ENCODE measurements at regions not wholly inside any gene's neighbourhood (a gene's known extent, or its start where the extent isn't known, plus 50 kb on each side); places are given as distances from the start of the nearest gene placed in this dataset.

GRCh38 chr5:33254579-33254978 lies 186.2 kb upstream of the TARS1 start:
- Histone ChIP-seq H3K9me2 (ENCODE audit: insufficient read depth, low read length) (no peaks in the 10 kb centered on the region), H3K4me3 (ENCODE audit: low read length) (no peak overlapping the region), H3K36me3 (ENCODE audit: insufficient read depth, low read length) (no peaks in the 10 kb centered on the region), H3K27me3 (ENCODE audit: insufficient read depth, low read depth, low read length) (no peaks in the 10 kb centered on the region), H4K20me1 (ENCODE audit: insufficient read depth) (no peaks in the 10 kb centered on the region), H3K9me3 (ENCODE audit: low read length) (no peaks in the 10 kb centered on the region), H3K4me2 (ENCODE audit: low read length) (no peak overlapping the region), H3K27ac (ENCODE audit: low read length) (no peak overlapping the region), H3F3A (ENCODE audit: insufficient read depth, low read length, poor library complexity, severe bottlenecking) (no peaks in the 10 kb centered on the region), H3K9ac (ENCODE audit: low read length) (no peak overlapping the region), H2AFZ (ENCODE audit: low read depth, low read length) (no peak overlapping the region), H3K79me2 (replicated peaks; ENCODE audit: insufficient read depth, low read length) (no peaks in the 10 kb centered on the region)
- TF ChIP-seq EZH2 (IDR thresholded peaks at IDR 0.05; ENCODE audit: borderline replicate concordance, insufficient read depth, low read length, poor library complexity, severe bottlenecking): no peak

GRCh38 chr5:33257807-33258429 lies 182.8 kb upstream of the TARS1 start:
- Histone ChIP-seq H3K4me3 (ENCODE audit: low read length) (no peak overlapping the region), H4K20me1 (ENCODE audit: insufficient read depth) (no peaks in the 10 kb centered on the region), H3K9ac (ENCODE audit: low read length) (no peak overlapping the region), H3K27me3 (ENCODE audit: insufficient read depth, low read depth, low read length) (no peaks in the 10 kb centered on the region), H3K9me3 (ENCODE audit: low read length) (no peaks in the 10 kb centered on the region), H3F3A (ENCODE audit: insufficient read depth, low read length, poor library complexity, severe bottlenecking) (no peaks in the 10 kb centered on the region), H3K4me2 (ENCODE audit: low read length) (no peak overlapping the region), H3K9me2 (ENCODE audit: insufficient read depth, low read length) (no peaks in the 10 kb centered on the region), H3K79me2 (replicated peaks; ENCODE audit: insufficient read depth, low read length) (no peaks in the 10 kb centered on the region), H3K36me3 (ENCODE audit: insufficient read depth, low read length) (no peaks in the 10 kb centered on the region), H3K27ac (ENCODE audit: low read length) (no peak overlapping the region), H2AFZ (ENCODE audit: low read depth, low read length) (no peak overlapping the region)
- no peak for TF ChIP-seq TAF1 (IDR thresholded peaks at IDR 0.05; ENCODE audit: low read depth)
- no peak for TF ChIP-seq POLR2AphosphoS5 (IDR thresholded peaks at IDR 0.05)
- TF ChIP-seq MXI1 (conservative IDR thresholded peaks at IDR 0.05; ENCODE audit: poor library complexity, severe bottlenecking): no peak

GRCh38 chr5:33258553-33258952 lies 182.2 kb upstream of the TARS1 start:
- no peak overlapping the region for H3K4me3 ChIP-seq (ENCODE audit: low read length)
- H3K27ac ChIP-seq (ENCODE audit: low read length): no peak overlapping the region
- H3K36me3 ChIP-seq (ENCODE audit: insufficient read depth, low read length): no peaks in the 10 kb centered on the region
- H4K20me1 ChIP-seq (ENCODE audit: insufficient read depth): no peaks in the 10 kb centered on the region
- no peaks in the 10 kb centered on the region for H3K79me2 ChIP-seq (replicated peaks; ENCODE audit: insufficient read depth, low read length)
- TF ChIP-seq EP300 (conservative IDR thresholded peaks at IDR 0.05; ENCODE audit: poor library complexity, severe bottlenecking): no peak
- no peak for TF ChIP-seq POLR2AphosphoS5 (IDR thresholded peaks at IDR 0.05)
- TF ChIP-seq RAD21 (conservative IDR thresholded peaks at IDR 0.05): no peak
- no peak for TF ChIP-seq EZH2 (IDR thresholded peaks at IDR 0.05; ENCODE audit: borderline replicate concordance, insufficient read depth, low read length, poor library complexity, severe bottlenecking)
- no peak for TF ChIP-seq SMC3 (conservative IDR thresholded peaks at IDR 0.05; ENCODE audit: poor library complexity)
- no peak for TF ChIP-seq CTCF (IDR thresholded peaks at IDR 0.05; ENCODE audit: poor library complexity, severe bottlenecking)
- no peak for TF ChIP-seq TAF1 (IDR thresholded peaks at IDR 0.05; ENCODE audit: low read depth)
- TF ChIP-seq REST (IDR thresholded peaks at IDR 0.05; ENCODE audit: borderline replicate concordance): no peak
- TF ChIP-seq MXI1 (conservative IDR thresholded peaks at IDR 0.05; ENCODE audit: poor library complexity, severe bottlenecking): no peak
- no peaks in the 10 kb centered on the region for H3K27me3 ChIP-seq (ENCODE audit: insufficient read depth, low read depth, low read length)
- no peaks in the 10 kb centered on the region for H3F3A ChIP-seq (ENCODE audit: insufficient read depth, low read length, poor library complexity, severe bottlenecking)
- H3K9me3 ChIP-seq (ENCODE audit: low read length): no peaks in the 10 kb centered on the region
- no peak overlapping the region for H3K4me2 ChIP-seq (ENCODE audit: low read length)
- H3K9me2 ChIP-seq (ENCODE audit: insufficient read depth, low read length): no peaks in the 10 kb centered on the region
- no peak overlapping the region for H2AFZ ChIP-seq (ENCODE audit: low read depth, low read length)
- no peak overlapping the region for H3K9ac ChIP-seq (ENCODE audit: low read length)

Measured in neural cell (in vitro differentiated cells).